ENCODE measurements at regions not wholly inside any gene's neighbourhood (a gene's known extent, or its start where the extent isn't known, plus 50 kb on each side); places are given as distances from the start of the nearest gene placed in this dataset.

DNA sequence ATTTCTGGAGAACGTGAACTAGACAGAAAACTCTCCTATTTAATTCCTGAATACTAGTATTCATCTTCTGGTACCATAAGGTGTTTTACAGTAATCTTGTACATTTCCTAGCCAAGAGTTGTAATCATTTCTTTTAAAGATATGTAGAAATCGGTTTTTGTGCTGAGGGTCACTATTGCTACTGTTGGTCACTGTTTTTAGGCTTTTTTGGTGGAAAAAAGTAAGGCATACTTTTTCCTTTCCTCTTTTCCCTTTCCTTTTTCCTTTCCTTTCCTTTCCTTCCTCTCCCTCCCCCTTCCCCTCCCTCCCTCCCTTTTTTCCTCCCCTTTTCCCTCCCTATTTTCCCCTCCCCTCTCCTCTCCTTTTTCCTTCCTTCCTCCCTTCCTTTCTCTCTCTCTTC lies 706.4 kb upstream of the GOT2 start:
- Histone ChIP-seq H3K36me3 (ENCODE audit: low read depth, missing control alignments) (no peaks in the 10 kb centered on the region), H3K4me1 (no peaks in the 10 kb centered on the region), H3K27me3 (no peaks in the 10 kb centered on the region), H3K9me3 (no peaks in the 10 kb centered on the region), H3K27ac (no peak overlapping the region), H3K4me3 (no peak overlapping the region)
- TF ChIP-seq, protein P1, sequence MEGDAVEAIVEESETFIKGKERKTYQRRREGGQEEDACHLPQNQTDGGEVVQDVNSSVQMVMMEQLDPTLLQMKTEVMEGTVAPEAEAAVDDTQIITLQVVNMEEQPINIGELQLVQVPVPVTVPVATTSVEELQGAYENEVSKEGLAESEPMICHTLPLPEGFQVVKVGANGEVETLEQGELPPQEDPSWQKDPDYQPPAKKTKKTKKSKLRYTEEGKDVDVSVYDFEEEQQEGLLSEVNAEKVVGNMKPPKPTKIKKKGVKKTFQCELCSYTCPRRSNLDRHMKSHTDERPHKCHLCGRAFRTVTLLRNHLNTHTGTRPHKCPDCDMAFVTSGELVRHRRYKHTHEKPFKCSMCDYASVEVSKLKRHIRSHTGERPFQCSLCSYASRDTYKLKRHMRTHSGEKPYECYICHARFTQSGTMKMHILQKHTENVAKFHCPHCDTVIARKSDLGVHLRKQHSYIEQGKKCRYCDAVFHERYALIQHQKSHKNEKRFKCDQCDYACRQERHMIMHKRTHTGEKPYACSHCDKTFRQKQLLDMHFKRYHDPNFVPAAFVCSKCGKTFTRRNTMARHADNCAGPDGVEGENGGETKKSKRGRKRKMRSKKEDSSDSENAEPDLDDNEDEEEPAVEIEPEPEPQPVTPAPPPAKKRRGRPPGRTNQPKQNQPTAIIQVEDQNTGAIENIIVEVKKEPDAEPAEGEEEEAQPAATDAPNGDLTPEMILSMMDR (IDR thresholded peaks at IDR 0.05) = no peak
- no peak for TF ChIP-seq POLR2A (IDR thresholded peaks at IDR 0.05)
- no peak for DNase-seq
- intact Hi-C loops (cut with DNase I; ENCODE audit: low total_unique reads) = no loop called here
- WGBS, 2 donors = 87 to 89% methylated on average over 2 of the region's 2 CpGs

DNA sequence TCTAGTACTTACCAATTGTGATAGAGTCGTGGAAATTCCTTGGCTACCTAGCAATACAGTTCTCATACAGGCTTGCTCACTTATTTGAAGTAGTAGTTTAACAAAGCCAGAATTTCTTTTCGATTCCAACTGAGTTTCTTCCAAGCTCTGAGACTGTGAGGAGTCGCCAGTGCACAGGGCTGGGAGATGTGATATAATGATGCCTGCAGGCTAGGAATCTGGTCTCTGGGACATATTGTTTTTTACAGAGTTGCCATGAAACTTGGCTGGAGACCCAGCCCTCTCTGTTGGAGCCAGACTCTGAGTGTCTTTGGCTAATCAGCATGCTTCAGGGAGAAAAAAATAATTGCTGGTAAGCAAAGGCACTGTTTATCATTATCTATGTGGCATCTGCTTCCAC lies 698.8 kb upstream of the GOT2 start:
- Histone ChIP-seq H3K4me1 (no peaks in the 10 kb centered on the region), H3K9me3 (no peaks in the 10 kb centered on the region)

DNA sequence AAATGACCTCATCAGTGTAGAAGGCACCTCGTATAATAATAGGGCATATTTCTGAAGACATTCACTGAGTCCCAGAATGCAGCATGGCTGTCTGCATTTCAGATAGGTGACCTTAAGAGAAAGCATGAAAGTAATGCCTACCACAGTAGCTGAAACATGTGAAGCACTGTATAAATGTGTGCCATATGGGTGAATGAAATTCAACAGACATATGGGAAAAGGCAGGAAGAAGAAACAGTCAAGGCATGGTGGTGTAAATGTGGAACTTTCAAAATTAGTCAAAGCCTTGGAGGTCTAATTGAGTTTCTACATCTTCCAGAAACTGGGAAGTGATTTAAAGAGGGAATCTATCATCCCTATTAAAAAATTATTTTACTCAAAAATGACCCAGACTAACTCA lies 698.2 kb upstream of the GOT2 start:
- DNase-seq = no peak
- intact Hi-C loops (cut with DNase I; ENCODE audit: low total_unique reads) = no loop called here
- H3K36me3 ChIP-seq (ENCODE audit: low read depth, missing control alignments) = no peaks in the 10 kb centered on the region
- H3K27ac ChIP-seq = no peak overlapping the region
- H3K4me1 ChIP-seq = no peaks in the 10 kb centered on the region
- no peaks in the 10 kb centered on the region for H3K9me3 ChIP-seq
- H3K27me3 ChIP-seq = no peaks in the 10 kb centered on the region
- WGBS, 2 donors = 63 to 94% methylated on average over 1 of the region's 1 CpG
- TF ChIP-seq, protein P1 (IDR thresholded peaks at IDR 0.05) = no peak
- no peak for TF ChIP-seq POLR2A (IDR thresholded peaks at IDR 0.05)
- no peak overlapping the region for H3K4me3 ChIP-seq

More for the DNA sequence above, 698.8 kb upstream of the GOT2 start:
- TF ChIP-seq POLR2A (IDR thresholded peaks at IDR 0.05) = no peak
- TF ChIP-seq, protein P1 (IDR thresholded peaks at IDR 0.05) = no peak
- no peak for DNase-seq
- intact Hi-C loops (cut with DNase I; ENCODE audit: low total_unique reads) = no loop called here
- H3K27me3 ChIP-seq = no peaks in the 10 kb centered on the region
- H3K27ac ChIP-seq = no peak overlapping the region
- H3K4me3 ChIP-seq = no peak overlapping the region
- H3K36me3 ChIP-seq (ENCODE audit: low read depth, missing control alignments) = no peaks in the 10 kb centered on the region
- 30 to 40% methylated on average over 3 of the region's 3 CpGs for WGBS, 2 donors

DNA sequence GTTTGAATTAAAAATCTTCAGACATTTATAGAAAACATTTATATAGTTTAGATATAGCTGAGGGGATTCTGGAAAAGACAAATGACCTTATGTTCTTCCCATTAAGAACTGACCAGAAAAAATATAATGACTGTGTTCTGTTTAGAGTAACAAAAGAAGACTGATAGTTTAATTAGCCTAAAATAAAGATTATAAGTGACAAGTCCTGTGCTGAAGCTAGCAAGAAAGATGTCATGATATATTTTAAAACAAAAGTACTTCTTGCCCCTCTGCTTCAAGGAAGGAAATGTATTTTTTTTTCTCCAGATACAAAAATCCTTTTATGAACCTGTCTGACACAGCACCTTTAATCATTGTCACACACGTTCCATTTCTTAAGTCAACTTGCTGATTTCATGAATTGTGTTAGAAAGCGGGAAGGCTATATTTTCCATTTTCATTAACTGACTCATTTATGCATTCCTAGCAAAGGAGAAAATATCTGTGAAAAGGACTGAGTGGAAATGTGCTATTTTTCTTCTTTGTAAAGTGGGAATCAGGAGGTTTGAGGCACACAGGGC lies 690.7 kb upstream of the GOT2 start:
- H3K36me3 ChIP-seq (ENCODE audit: low read depth, missing control alignments) = no peaks in the 10 kb centered on the region
- no peak for TF ChIP-seq POLR2A (IDR thresholded peaks at IDR 0.05)
- TF ChIP-seq, protein P1 (IDR thresholded peaks at IDR 0.05) = no peak
- H3K27me3 ChIP-seq = no peaks in the 10 kb centered on the region
- H3K27ac ChIP-seq = no peak overlapping the region
- 55 to 69% methylated on average over 2 of the region's 2 CpGs for WGBS, 2 donors
- H3K9me3 ChIP-seq = no peaks in the 10 kb centered on the region
- intact Hi-C loops (cut with DNase I; ENCODE audit: low total_unique reads) = no loop called here
- DNase-seq = no peak
- no peak overlapping the region for H3K4me3 ChIP-seq
- no peaks in the 10 kb centered on the region for H3K4me1 ChIP-seq

Data from testis (tissue), 2 donors.